ENCODE measurements at regions not wholly inside any gene's neighbourhood (a gene's known extent, or its start where the extent isn't known, plus 50 kb on each side); places are given as distances from the start of the nearest gene placed in this dataset.

DNA sequence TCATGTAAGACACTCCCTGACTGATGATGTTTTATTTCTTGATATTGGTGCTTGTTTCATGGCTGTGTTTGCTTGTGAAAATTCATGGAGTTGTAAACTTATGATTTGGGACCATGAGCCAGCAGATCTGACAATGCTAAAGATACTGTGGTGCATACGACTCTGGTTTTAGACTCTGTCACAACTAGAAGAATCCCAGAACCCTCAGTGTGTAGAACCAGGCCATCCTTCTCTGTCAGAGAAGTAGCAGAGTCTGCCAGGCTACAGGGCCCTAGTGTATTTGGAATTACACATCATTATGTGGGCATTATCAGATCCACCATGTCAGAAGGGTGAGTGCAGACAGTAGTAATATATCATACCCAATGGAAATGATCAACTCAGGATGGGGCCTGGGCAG is 209.8 kb upstream of the POU2AF2 start:
- no peak for DNase-seq (ENCODE audit: low read depth, low spot score)
- Histone ChIP-seq H3K9me3 (ENCODE audit: control insufficient read depth, insufficient read depth, low read depth, low read length) (no peaks in the 10 kb centered on the region), H3K4me1 (ENCODE audit: control insufficient read depth, insufficient read depth, low read length) (no peaks in the 10 kb centered on the region), H3K4me3 (ENCODE audit: low read depth in 2 of 2, low read length in 2 of 2) (no peak overlapping the region), H3K27ac (ENCODE audit: low read length) (no peak overlapping the region), H3K36me3 (ENCODE audit: control insufficient read depth, insufficient read depth, low read length) (no peaks in the 10 kb centered on the region), H3K27me3 (ENCODE audit: control insufficient read depth, insufficient read depth, low read length) (no peaks in the 10 kb centered on the region)
- ATAC-seq: no peak
- BruUV-seq (replicated peaks): no TSS peak
- ChIA-PET CTCF (no interaction called here), POLR2A (no interaction called here)
- intact Hi-C loops (cut with micrococcal nuclease; ENCODE audit: unreplicated experiment): no loop called here
- in situ Hi-C loops (cut with HindIII; ENCODE audit: low pct_unique_long_range_greater_than_20kb, low sequenced_read_pairs): no loop called here
- TF ChIP-seq, protein P1, sequence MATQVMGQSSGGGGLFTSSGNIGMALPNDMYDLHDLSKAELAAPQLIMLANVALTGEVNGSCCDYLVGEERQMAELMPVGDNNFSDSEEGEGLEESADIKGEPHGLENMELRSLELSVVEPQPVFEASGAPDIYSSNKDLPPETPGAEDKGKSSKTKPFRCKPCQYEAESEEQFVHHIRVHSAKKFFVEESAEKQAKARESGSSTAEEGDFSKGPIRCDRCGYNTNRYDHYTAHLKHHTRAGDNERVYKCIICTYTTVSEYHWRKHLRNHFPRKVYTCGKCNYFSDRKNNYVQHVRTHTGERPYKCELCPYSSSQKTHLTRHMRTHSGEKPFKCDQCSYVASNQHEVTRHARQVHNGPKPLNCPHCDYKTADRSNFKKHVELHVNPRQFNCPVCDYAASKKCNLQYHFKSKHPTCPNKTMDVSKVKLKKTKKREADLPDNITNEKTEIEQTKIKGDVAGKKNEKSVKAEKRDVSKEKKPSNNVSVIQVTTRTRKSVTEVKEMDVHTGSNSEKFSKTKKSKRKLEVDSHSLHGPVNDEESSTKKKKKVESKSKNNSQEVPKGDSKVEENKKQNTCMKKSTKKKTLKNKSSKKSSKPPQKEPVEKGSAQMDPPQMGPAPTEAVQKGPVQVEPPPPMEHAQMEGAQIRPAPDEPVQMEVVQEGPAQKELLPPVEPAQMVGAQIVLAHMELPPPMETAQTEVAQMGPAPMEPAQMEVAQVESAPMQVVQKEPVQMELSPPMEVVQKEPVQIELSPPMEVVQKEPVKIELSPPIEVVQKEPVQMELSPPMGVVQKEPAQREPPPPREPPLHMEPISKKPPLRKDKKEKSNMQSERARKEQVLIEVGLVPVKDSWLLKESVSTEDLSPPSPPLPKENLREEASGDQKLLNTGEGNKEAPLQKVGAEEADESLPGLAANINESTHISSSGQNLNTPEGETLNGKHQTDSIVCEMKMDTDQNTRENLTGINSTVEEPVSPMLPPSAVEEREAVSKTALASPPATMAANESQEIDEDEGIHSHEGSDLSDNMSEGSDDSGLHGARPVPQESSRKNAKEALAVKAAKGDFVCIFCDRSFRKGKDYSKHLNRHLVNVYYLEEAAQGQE (IDR thresholded peaks at IDR 0.05; ENCODE audit: insufficient read depth in 1 of 2, low read depth in 2 of 2, low read length in 1 of 2): no peak
- TF ChIP-seq, protein P2, sequence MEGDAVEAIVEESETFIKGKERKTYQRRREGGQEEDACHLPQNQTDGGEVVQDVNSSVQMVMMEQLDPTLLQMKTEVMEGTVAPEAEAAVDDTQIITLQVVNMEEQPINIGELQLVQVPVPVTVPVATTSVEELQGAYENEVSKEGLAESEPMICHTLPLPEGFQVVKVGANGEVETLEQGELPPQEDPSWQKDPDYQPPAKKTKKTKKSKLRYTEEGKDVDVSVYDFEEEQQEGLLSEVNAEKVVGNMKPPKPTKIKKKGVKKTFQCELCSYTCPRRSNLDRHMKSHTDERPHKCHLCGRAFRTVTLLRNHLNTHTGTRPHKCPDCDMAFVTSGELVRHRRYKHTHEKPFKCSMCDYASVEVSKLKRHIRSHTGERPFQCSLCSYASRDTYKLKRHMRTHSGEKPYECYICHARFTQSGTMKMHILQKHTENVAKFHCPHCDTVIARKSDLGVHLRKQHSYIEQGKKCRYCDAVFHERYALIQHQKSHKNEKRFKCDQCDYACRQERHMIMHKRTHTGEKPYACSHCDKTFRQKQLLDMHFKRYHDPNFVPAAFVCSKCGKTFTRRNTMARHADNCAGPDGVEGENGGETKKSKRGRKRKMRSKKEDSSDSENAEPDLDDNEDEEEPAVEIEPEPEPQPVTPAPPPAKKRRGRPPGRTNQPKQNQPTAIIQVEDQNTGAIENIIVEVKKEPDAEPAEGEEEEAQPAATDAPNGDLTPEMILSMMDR (IDR thresholded peaks at IDR 0.05): no peak
- no peak for TF ChIP-seq POLR2AphosphoS5 (IDR thresholded peaks at IDR 0.05; ENCODE audit: low read depth, low read length)

DNA sequence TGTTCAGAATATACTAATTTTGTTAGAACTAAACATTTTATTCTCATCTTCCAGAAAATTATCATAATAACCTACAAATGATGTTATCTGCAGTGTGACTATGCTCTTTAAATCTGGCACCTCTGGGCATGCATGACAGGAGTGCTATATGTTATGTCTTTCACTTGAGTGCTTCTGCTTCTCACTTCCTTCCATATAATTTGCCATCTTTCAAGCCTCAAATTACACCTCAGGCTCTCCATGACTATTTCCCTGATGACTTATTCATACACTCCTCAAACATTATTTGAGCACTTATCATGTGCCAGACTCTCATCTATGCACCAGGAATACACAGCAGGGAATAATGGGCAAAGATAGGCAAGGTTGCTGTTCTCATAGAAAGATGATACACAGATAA is 219.3 kb upstream of the POU2AF2 start:
- POLR2A ChIA-PET: no interaction called here
- BruUV-seq (replicated peaks): no TSS peak
- TF ChIP-seq, protein P2 (IDR thresholded peaks at IDR 0.05): no peak
- TF ChIP-seq POLR2AphosphoS5 (IDR thresholded peaks at IDR 0.05; ENCODE audit: low read depth, low read length): no peak
- no peak for TF ChIP-seq TCF7L2 (IDR thresholded peaks at IDR 0.05; ENCODE audit: low read depth, low read length)
- TF ChIP-seq SIN3A (IDR thresholded peaks at IDR 0.05; ENCODE audit: borderline replicate concordance, insufficient read depth, low read depth, low read length): no peak
- TF ChIP-seq, protein P1 (IDR thresholded peaks at IDR 0.05; ENCODE audit: insufficient read depth in 1 of 2, low read depth in 2 of 2, low read length in 1 of 2): no peak

More for the DNA sequence above, 219.3 kb upstream of the POU2AF2 start:
- H3K4me3 ChIP-seq (ENCODE audit: low read depth in 2 of 2, low read length in 2 of 2): no peak overlapping the region
- in situ Hi-C loops (cut with HindIII; ENCODE audit: low pct_unique_long_range_greater_than_20kb, low sequenced_read_pairs): no loop called here
- no peaks in the 10 kb centered on the region for H3K36me3 ChIP-seq (ENCODE audit: control insufficient read depth, insufficient read depth, low read length)
- H3K4me1 ChIP-seq (ENCODE audit: control insufficient read depth, insufficient read depth, low read length): no peaks in the 10 kb centered on the region
- H3K27ac ChIP-seq (ENCODE audit: low read length): no peak overlapping the region
- H3K9me3 ChIP-seq (ENCODE audit: control insufficient read depth, insufficient read depth, low read depth, low read length): no peaks in the 10 kb centered on the region
- CTCF ChIA-PET: no interaction called here
- H3K27me3 ChIP-seq (ENCODE audit: control insufficient read depth, insufficient read depth, low read length): no peaks in the 10 kb centered on the region
- ATAC-seq (no peak), DNase-seq (ENCODE audit: low read depth, low spot score) (no peak)
- intact Hi-C loops (cut with micrococcal nuclease; ENCODE audit: unreplicated experiment): no loop called here
